Left renal pelvis (tissue), 4 donors: ENCODE measurements at regions not wholly inside any gene's neighbourhood (a gene's known extent, or its start where the extent isn't known, plus 50 kb on each side); places are given as distances from the start of the nearest gene placed in this dataset.
A peak's percentile ranks its signal among the peaks of the same experiment; 100 is the strongest.
"Not testable (repeated sequence)": the region's sequence is repeated elsewhere in the genome, so short reads cannot be mapped to it uniquely, and the experiment has no call there.

Source experiments
- DNase-seq, 4 donors: peaks; one replicate each; pipeline ENCODE4 v3.0.0-alpha.2; 2013; ENCODE audit warnings: low read depth in 4 of 4, low spot score in 3 of 4

GRCh38 chr21:39084979-39085729 is 98.1 kb downstream of the PSMG1 start:
- no peak for DNase-seq

GRCh38 chr21:39084073-39084472 is 99.2 kb downstream of the PSMG1 start:
- no peak for DNase-seq

DNA sequence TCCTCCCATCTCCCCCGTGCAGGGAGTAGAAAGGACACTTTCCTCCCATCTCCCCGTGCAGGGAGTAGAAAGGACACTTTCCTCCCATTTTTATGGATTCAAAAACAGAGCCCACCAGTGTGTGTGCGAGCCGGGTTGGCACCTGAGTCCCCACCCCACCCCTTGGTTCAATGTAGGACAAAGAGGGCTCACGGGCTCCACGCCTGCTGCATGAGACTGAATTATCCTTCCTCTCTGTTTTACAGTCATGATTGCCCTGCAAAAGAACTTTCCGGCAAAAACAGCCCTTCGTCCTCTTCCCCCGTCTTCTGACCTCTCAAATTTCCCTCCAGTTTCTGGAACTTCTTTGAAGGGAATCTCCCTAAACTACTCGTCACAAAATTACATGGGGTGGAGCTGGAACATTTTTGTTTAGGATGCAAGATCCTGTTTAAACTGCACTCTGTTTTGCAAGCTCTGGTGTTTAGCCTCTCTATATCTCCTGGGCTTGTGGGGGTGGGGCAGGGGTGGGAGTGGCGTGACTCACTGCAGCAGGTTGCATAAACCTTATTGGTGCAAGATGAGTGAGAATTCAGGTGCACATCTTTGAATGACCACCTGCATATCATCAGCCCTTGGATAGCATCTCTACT is 99.8 kb downstream of the PSMG1 start:
- no peak for DNase-seq

- DNase-seq = no peak
Measured at GRCh38 chr21:39082656-39083376, 100.4 kb downstream of the PSMG1 start.

DNA sequence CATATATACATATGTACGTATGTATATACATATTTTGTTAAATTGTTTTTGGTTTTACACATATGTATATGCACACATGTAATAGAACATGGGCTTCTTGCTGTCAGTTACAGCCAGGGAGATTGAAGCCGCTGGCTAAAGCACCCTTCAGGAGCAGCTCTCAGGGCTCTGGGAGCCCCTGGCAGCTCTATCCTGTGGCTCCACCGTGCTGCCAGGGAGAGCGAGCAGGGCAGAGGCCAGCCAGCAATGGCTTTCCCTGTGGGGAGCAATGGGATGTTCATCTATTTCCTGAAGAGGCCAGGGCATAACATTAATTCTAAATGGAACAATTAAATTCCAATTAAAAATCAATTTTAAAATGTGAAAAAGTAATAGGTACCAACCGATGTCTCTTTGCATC is 102.9 kb downstream of the PSMG1 start:
- DNase-seq = no peak

GRCh38 chr21:39079617-39080016 is 103.6 kb downstream of the PSMG1 start:
- no peak for DNase-seq

DNA sequence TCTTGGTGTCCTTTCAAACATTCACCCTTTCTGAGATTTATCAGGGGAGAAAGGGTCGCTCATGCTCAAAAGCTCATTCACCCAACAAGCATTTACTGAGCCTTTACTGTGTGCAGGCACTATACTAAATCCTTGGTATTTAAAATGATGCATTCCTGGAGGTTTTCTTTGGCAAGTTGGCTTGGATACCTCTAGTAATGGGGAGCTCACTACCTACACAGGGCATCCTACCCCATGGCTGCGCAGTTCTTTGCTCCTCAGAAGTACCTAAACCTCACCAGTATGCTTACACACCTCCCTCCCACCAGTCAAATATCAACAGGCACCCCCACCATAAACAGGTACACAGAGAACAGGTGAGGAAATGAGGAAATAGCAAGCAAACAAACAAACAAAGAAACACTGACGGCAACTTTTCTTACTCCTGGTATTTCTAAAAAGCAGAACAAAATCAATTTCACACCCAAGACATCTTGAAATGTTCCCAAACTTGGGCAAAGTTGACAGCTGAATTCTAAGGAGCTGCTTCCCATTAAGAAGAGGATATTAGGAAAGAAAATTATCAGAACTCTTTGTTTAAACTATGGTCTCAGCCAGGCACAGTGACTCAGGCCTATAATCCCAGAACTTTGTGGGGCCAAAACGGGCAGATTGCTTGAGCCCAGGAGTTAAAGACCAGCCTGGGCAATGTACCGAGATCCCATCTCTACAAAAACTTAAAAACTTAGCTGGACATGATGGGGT is 104.8 kb downstream of the PSMG1 start:
- DNase-seq = no peak

DNA sequence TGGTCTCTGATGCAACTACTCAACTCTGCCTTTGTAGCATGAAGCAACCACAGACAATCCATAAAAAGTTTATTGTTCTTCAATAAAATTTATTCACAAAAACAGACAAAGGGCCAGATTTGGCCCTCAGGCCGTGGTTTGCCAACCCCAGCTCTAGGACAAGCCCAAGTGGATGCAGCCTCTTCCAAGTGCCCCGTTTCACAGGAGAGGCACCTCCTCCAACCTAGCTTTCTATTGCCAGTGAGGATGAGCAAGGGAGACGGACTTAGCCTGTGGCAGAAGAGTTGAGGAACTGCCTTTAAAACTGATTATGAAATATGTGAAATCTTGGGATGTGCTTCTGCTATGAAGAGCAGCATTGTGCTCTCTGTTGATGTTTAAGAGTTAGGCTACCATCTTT is 105.4 kb downstream of the PSMG1 start:
- DNase-seq = no peak

DNA sequence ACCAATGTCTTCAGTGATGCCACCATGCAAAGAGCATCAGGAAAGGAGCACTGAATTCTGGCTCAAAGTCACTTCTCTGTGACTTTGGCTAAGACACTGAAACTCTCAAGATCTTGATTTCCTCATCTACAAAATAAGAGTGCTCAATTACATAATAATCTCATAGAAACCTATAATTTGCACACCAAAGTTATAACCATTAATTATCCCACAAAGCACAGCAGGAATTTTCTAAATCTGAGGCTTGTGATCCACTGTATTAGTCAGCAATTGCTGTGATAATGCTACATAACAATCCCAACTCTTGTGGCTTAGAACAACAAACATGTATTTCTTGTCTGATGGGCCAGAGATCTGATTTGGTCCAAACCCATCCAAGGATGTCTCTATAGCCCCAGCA is 108.7 kb downstream of the PSMG1 start:
- DNase-seq = no peak

- no peak for DNase-seq
Measured at GRCh38 chr21:39073717-39074116, 109.5 kb downstream of the PSMG1 start.

GRCh38 chr21:39073063-39073462 is 110.2 kb downstream of the PSMG1 start:
- no peak for DNase-seq

DNA sequence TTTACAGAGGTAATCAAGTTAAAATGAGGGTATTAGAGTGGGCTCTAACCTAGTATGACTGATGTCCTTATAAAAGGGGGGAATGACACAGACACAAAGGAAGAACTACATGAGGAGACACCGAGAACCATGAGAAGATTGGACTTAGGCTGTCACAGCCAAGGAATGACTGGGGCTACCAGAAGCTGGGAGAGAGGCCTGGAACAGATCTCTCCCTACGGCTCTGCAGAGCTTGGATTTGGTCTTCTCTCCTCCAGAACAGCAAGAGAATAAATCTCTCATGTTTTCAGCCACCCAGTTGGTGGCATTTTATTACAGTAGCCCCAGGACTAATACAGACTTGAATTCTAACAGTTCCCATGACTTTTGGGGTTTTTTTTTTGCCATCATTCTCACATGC is 110.8 kb downstream of the PSMG1 start:
- no peak for DNase-seq

- peak in 3 of 4 donors; percentile 54 to 62 (median 56) for DNase-seq
Measured at GRCh38 chr21:39071623-39072214, 111.5 kb downstream of the PSMG1 start.

GRCh38 chr21:39069856-39070255 is 113.4 kb downstream of the PSMG1 start:
- not testable (repeated sequence) for DNase-seq

GRCh38 chr21:39066829-39067780 is 116.1 kb downstream of the PSMG1 start:
- DNase-seq = no peak

DNA sequence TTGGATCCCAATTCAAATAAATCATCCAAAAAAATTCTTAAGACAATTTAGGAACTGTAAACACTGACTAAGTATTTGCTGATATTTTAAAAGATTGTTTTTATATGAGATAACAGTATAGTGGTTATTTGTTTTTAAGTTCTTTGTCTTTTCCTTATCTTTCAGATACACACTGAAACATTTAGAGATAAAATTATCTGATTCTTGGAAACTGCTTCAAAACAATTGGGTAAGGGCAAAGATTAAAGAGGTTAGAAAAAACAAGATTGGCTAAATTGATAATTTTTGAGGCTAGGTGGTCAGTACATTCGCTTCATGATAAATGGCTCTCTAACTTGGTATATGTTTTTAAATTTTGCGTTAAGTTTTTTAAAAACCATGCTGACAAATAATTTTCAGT is 117.3 kb downstream of the PSMG1 start:
- DNase-seq = no peak

- DNase-seq = no peak
Measured at GRCh38 chr21:39064325-39065012, 118.8 kb downstream of the PSMG1 start.

DNA sequence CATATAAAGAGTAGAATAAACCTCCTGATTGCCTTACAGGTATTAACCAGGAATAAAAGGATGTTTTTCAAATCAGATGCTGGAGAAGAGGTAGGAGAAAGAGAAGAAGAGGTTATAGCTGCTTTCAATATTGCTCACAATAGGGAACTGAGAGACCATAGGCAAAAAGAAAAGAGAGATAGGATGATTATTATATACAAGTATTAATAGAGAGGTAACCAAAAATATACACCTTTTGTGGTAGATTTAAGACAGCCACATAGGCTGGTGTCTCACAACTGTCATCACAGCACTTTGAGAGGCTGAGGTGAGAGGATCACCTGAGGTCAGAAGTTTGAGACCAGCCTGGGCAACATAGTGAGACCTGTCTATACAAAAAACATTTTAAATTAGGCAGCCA is 119.7 kb downstream of the PSMG1 start:
- no peak for DNase-seq

GRCh38 chr21:39062196-39062595 is 121.1 kb downstream of the PSMG1 start:
- no peak for DNase-seq
